ENCODE measurements at regions not wholly inside any gene's neighbourhood (a gene's known extent, or its start where the extent isn't known, plus 50 kb on each side); places are given as distances from the start of the nearest gene placed in this dataset.

- Mint-ChIP-seq H3K36me3 (ENCODE audit: low read depth) (no peaks in the 10 kb centered on the region), H3K4me3 (no peak overlapping the region), H3K4me1 (peaks cover 11% of the 10 kb centered on the region; the same call in 2 of the 3 replicates), H3K9me3 (no peaks in the 10 kb centered on the region), H3K27ac (no peak overlapping the region), H3K27me3 (ENCODE audit: insufficient read depth, low read depth, poor library complexity) (no peaks in the 10 kb centered on the region)
- Histone ChIP-seq H3K27me3 (ENCODE audit: insufficient read depth) (no peaks in the 10 kb centered on the region), H3K9me2 (ENCODE audit: insufficient read depth) (no peaks in the 10 kb centered on the region), H3K27ac (ENCODE audit: low read depth) (no peak overlapping the region), H3F3A (replicated peaks; ENCODE audit: low read depth) (no peaks in the 10 kb centered on the region), H3K4me3 (no peak overlapping the region), H3K4me2 (no peak overlapping the region), H3K79me2 (replicated peaks; ENCODE audit: insufficient read depth) (no peaks in the 10 kb centered on the region), H3K36me3 (ENCODE audit: insufficient read depth) (no peaks in the 10 kb centered on the region), H3K4me1 (ENCODE audit: insufficient read depth) (no peaks in the 10 kb centered on the region), H2AFZ (no peak overlapping the region), H4K20me1 (replicated peaks; ENCODE audit: insufficient read depth) (no peaks in the 10 kb centered on the region)
- TF ChIP-seq EZH2 (IDR thresholded peaks at IDR 0.05; ENCODE audit: low read depth, unreplicated experiment) (no peak), ZNF462 (CRISPR knock-in tag; IDR thresholded peaks at IDR 0.05) (no peak), ZNF331 (CRISPR knock-in tag; IDR thresholded peaks at IDR 0.05; ENCODE audit: low read depth) (no peak), NANOG (IDR thresholded peaks at IDR 0.05; ENCODE audit: borderline replicate concordance) (no peak), CREB1 (CRISPR knock-in tag; IDR thresholded peaks at IDR 0.05; ENCODE audit: low read depth) (no peak), REST (IDR thresholded peaks at IDR 0.05; ENCODE audit: unreplicated experiment) (no peak), ZNF114 (CRISPR knock-in tag; IDR thresholded peaks at IDR 0.05) (no peak), EZH2phosphoT487 (IDR thresholded peaks at IDR 0.05; ENCODE audit: unreplicated experiment) (no peak), STAT1 (IDR thresholded peaks at IDR 0.05; ENCODE audit: unreplicated experiment) (no peak), JUNB (IDR thresholded peaks at IDR 0.05; ENCODE audit: unreplicated experiment) (no peak), POLR2AphosphoS5 (IDR thresholded peaks at IDR 0.05; ENCODE audit: low read depth) (no peak), ETS1 (IDR thresholded peaks at IDR 0.05) (no peak), CTCF (conservative IDR thresholded peaks at IDR 0.05; ENCODE audit: low read depth in 2 of 2) (no peak)
- no peak for DNase-seq (ENCODE audit: low spot score)
- no peak for ATAC-seq
Measured at GRCh38 chr6:145139140-145139850, 596.0 kb downstream of the EPM2A start.

Measured in GM23338 (cell line).